Loucy (cell line): ENCODE measurements at regions not wholly inside any gene's neighbourhood (a gene's known extent, or its start where the extent isn't known, plus 50 kb on each side); places are given as distances from the start of the nearest gene placed in this dataset.

Source experiments
- EZH2phosphoT487 ChIP-seq: fragments of 200-600 bp; IDR thresholded peaks from 2 replicates; pipeline ENCODE4 v1.6.1; 2018; ENCODE audit warnings: antibody characterized with exemption, mild to moderate bottlenecking, moderate library complexity, borderline replicate concordance
- TF ChIP-seq, protein P1 (sequence below): fragments of 200-600 bp; sonication (generic); conservative IDR thresholded peaks from 2 replicates; pipeline ENCODE4 v1.5.1; 2014; ENCODE audit warnings: mild to moderate bottlenecking, antibody characterized with exemption, low read length

DNA sequence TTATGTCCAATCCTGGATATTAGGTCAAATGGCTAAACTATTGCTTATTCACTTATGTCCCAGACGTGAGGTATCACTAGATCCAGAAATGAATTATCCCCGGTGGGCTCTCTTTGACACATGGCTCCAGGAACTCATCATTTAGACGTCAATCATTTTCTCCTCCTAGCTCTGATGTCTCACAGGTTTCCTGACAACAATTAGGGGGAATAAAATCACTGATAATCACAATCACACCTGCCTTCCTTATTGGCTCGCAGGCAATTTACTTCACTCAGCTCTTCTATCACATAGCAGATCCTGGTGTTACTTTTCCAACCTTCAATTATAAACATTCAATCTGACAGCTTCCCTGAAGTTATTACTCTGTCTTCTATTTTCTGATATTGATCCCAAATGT lies 634.0 kb upstream of the TENM4 start:
- TF ChIP-seq, protein P1, sequence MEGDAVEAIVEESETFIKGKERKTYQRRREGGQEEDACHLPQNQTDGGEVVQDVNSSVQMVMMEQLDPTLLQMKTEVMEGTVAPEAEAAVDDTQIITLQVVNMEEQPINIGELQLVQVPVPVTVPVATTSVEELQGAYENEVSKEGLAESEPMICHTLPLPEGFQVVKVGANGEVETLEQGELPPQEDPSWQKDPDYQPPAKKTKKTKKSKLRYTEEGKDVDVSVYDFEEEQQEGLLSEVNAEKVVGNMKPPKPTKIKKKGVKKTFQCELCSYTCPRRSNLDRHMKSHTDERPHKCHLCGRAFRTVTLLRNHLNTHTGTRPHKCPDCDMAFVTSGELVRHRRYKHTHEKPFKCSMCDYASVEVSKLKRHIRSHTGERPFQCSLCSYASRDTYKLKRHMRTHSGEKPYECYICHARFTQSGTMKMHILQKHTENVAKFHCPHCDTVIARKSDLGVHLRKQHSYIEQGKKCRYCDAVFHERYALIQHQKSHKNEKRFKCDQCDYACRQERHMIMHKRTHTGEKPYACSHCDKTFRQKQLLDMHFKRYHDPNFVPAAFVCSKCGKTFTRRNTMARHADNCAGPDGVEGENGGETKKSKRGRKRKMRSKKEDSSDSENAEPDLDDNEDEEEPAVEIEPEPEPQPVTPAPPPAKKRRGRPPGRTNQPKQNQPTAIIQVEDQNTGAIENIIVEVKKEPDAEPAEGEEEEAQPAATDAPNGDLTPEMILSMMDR = no peak
- TF ChIP-seq EZH2phosphoT487 = no peak
